ENCODE measurements at regions not wholly inside any gene's neighbourhood (a gene's known extent, or its start where the extent isn't known, plus 50 kb on each side); places are given as distances from the start of the nearest gene placed in this dataset.

GRCh38 chr1:222275001-222275728 lies 272.7 kb downstream of the HHIPL2 start:
- Histone ChIP-seq H3K4me1 (ENCODE audit: control insufficient read depth in 1 of 2, insufficient read depth in 2 of 2, low read depth in 1 of 2, low read length in 1 of 2) (peaks cover 0 to 4% of the 10 kb centered on the region in 2 experiments; a peak in 1 of 4 replicates), H3K4me2 (no peak overlapping the region), H3K36me3 (replicated peaks in 1 of 2; ENCODE audit: control insufficient read depth in 1 of 2, insufficient read depth in 2 of 2, low read length in 1 of 2) (no peaks in the 10 kb centered on the region), H3K9ac (no peak overlapping the region), H3K79me2 (ENCODE audit: insufficient read depth) (no peaks in the 10 kb centered on the region), H2AFZ (ENCODE audit: low read depth) (no peak overlapping the region), H3K9me2 (no peaks in the 10 kb centered on the region), H3K27me3 (ENCODE audit: insufficient read depth) (no peaks in the 10 kb centered on the region), H3K27ac (ENCODE audit: low read depth in 2 of 2, low read length in 1 of 2) (no peak overlapping the region), H3K9me3 (no peaks in the 10 kb centered on the region), H3K4me3 (ENCODE audit: low read depth in 2 of 2, low read length in 1 of 2) (no peak overlapping the region), H4K20me1 (ENCODE audit: insufficient read depth) (no peaks in the 10 kb centered on the region), H3F3A (replicated peaks; ENCODE audit: insufficient read depth) (no peaks in the 10 kb centered on the region)
- WGBS (ENCODE audit: low lambda C conversion rate), result 13% methylated on average over 4 of the region's 4 CpGs
- POLR2A ChIA-PET, result no interaction called here
- no peak for TF ChIP-seq REST (IDR thresholded peaks at IDR 0.05; ENCODE audit: low read depth, low read length)
- TF ChIP-seq TAF1 (IDR thresholded peaks at IDR 0.05; ENCODE audit: borderline replicate concordance, low read depth, low read length), result no peak
- no peak for TF ChIP-seq TEAD4 (IDR thresholded peaks at IDR 0.05; ENCODE audit: borderline replicate concordance, insufficient read depth)
- no peak for TF ChIP-seq CHD2 (IDR thresholded peaks at IDR 0.05; ENCODE audit: low read length, partially characterized antibody)
- TF ChIP-seq ZBTB33 (IDR thresholded peaks at IDR 0.05; ENCODE audit: borderline replicate concordance, low read depth), result no peak
- no peak for TF ChIP-seq SMC3 (IDR thresholded peaks at IDR 0.05; ENCODE audit: low read depth, low read length)
- no peak for TF ChIP-seq GATA2 (CRISPR knock-in tag; IDR thresholded peaks at IDR 0.05)
- no peak for TF ChIP-seq MEF2A (IDR thresholded peaks at IDR 0.05; ENCODE audit: borderline replicate concordance, low read depth)
- no peak for TF ChIP-seq GABPA (IDR thresholded peaks at IDR 0.05; ENCODE audit: low read depth)
- TF ChIP-seq POLR2AphosphoS5 (IDR thresholded peaks at IDR 0.05; ENCODE audit: low read depth, low read length), result no peak
- TF ChIP-seq MAX (IDR thresholded peaks at IDR 0.05; ENCODE audit: low read depth), result no peak
- TF ChIP-seq ELF1 (IDR thresholded peaks at IDR 0.05), result no peak
- no peak for TF ChIP-seq PBX3 (IDR thresholded peaks at IDR 0.05)
- no peak for TF ChIP-seq RFX5 (IDR thresholded peaks at IDR 0.05; ENCODE audit: low read length)
- no peak for TF ChIP-seq RAD21 (IDR thresholded peaks at IDR 0.05; ENCODE audit: low read length)
- CTCF ChIA-PET, result interaction anchor here (0.7 kb wide), 1 partner anchor 25 kb away, joined by 3 read pairs; no protein-coding TSS in a partner anchor
- DNase-seq, result no peak
